Smooth muscle cell (in vitro differentiated cells): ENCODE measurements at regions not wholly inside any gene's neighbourhood (a gene's known extent, or its start where the extent isn't known, plus 50 kb on each side); places are given as distances from the start of the nearest gene placed in this dataset.

Experiments
- DNase-seq: peaks from one replicate; lab custom pipeline; 2025; ENCODE audit not compliant: unreplicated experiment; lab: John Stamatoyannopoulos, UW
- H2AFZ ChIP-seq: fragments of 200-600 bp; sonication (generic); 2 replicates; pipeline ENCODE4 v1.6.0; 2016; ENCODE audit warnings: antibody characterized with exemption, low read depth, mild to moderate bottlenecking
- H3F3A ChIP-seq: fragments of 200-600 bp; sonication (generic); 2 replicates; pipeline ENCODE4 v1.6.0; 2017; ENCODE audit warnings: antibody characterized with exemption, low read depth
- H3K27ac ChIP-seq: fragments of 200-600 bp; sonication (generic); 2 replicates; pipeline ENCODE4 v1.5.1; 2016; ENCODE audit warnings: low read depth, mild to moderate bottlenecking
- H3K27me3 ChIP-seq: fragments of 200-600 bp; sonication (generic); 2 replicates; pipeline ENCODE4 v1.6.1; 2016; ENCODE audit warnings: low read depth, mild to moderate bottlenecking
- H3K36me3 ChIP-seq: fragments of 200-600 bp; sonication (generic); 2 replicates; pipeline ENCODE4 v1.5.1; 2016; ENCODE audit warnings: low read depth
- H3K4me1 ChIP-seq: fragments of 200-600 bp; sonication (generic); 2 replicates; pipeline ENCODE4 v1.5.1; 2016; ENCODE audit warnings: low read depth
- H3K4me2 ChIP-seq: fragments of 200-600 bp; sonication (generic); 2 replicates; pipeline ENCODE4 v1.6.0; 2016; ENCODE audit warnings: mild to moderate bottlenecking
- H3K4me3 ChIP-seq: fragments of 200-600 bp; sonication (generic); 2 replicates; pipeline ENCODE4 v1.5.1; 2016; ENCODE audit warnings: mild to moderate bottlenecking
- H3K79me2 ChIP-seq: fragments of 200-600 bp; sonication (generic); 2 replicates; pipeline ENCODE4 v1.6.0; 2016; ENCODE audit warnings: low read depth, mild to moderate bottlenecking
- H3K9ac ChIP-seq: fragments of 200-600 bp; sonication (generic); 2 replicates; pipeline ENCODE4 v1.6.0; 2016; ENCODE audit warnings: low read depth
- H3K9me3 ChIP-seq: fragments of 200-600 bp; sonication (generic); replicated peaks from 2 replicates; pipeline ENCODE4 v1.5.1; 2016; ENCODE audit warnings: low read depth
- H4K20me1 ChIP-seq: fragments of 200-600 bp; sonication (generic); 2 replicates; pipeline ENCODE4 v1.6.0; 2016; ENCODE audit warnings: low read depth
- WGBS: methylation state at CpG from one replicate; pipeline ENCODE4 v1.1.7; 2016; ENCODE audit warnings: low lambda C conversion rate; 5-methylcytosine and 5-hydroxymethylcytosine counted together
- TF ChIP-seq, protein P1 (sequence below): fragments of 200-600 bp; sonication (generic); IDR thresholded peaks from 2 replicates; pipeline ENCODE4 v1.5.1; 2017; ENCODE audit warnings: borderline replicate concordance, mild to moderate bottlenecking, antibody characterized with exemption; ENCODE audit not compliant: insufficient read depth, poor library complexity, severe bottlenecking

- H3K4me1 ChIP-seq = no peaks in the 10 kb centered on the region
- no peaks in the 10 kb centered on the region for H3K27me3 ChIP-seq
- H3K4me3 ChIP-seq = no peak overlapping the region
- H3K36me3 ChIP-seq = no peaks in the 10 kb centered on the region
- H3K4me2 ChIP-seq = no peak overlapping the region
- H3K27ac ChIP-seq = no peak overlapping the region
- no peaks in the 10 kb centered on the region for H3F3A ChIP-seq
- TF ChIP-seq, protein P1, sequence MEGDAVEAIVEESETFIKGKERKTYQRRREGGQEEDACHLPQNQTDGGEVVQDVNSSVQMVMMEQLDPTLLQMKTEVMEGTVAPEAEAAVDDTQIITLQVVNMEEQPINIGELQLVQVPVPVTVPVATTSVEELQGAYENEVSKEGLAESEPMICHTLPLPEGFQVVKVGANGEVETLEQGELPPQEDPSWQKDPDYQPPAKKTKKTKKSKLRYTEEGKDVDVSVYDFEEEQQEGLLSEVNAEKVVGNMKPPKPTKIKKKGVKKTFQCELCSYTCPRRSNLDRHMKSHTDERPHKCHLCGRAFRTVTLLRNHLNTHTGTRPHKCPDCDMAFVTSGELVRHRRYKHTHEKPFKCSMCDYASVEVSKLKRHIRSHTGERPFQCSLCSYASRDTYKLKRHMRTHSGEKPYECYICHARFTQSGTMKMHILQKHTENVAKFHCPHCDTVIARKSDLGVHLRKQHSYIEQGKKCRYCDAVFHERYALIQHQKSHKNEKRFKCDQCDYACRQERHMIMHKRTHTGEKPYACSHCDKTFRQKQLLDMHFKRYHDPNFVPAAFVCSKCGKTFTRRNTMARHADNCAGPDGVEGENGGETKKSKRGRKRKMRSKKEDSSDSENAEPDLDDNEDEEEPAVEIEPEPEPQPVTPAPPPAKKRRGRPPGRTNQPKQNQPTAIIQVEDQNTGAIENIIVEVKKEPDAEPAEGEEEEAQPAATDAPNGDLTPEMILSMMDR = no peak
- no peaks in the 10 kb centered on the region for H4K20me1 ChIP-seq
- no peak for DNase-seq
- H2AFZ ChIP-seq = no peak overlapping the region
- no peak overlapping the region for H3K9ac ChIP-seq
- H3K9me3 ChIP-seq = no peaks in the 10 kb centered on the region
- 71% methylated on average over 4 of the region's 4 CpGs for WGBS
- no peaks in the 10 kb centered on the region for H3K79me2 ChIP-seq
Observed at GRCh38 chr3:103195216-103195615, 760.4 kb downstream of the ZPLD1 start.

DNA sequence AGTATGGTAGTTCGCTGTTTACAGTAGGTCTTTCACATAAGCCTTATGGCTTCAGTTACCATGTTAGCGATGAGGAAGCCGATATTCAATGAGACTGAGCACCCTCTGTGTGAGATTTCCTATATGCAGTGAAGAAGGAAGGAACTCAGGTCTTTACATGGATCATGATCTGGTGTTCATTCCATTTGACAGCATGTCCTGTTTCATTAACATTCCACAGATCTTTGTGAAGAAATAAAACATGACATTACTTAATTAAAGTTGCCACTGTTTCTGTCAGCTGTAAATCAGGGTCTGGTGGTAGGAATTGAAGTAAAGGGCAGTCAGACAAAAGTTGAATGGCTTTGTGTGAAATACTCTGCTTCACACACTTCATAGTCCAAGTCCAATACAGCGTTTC is 768.6 kb downstream of the ZPLD1 start:
- H3K36me3 ChIP-seq = no peaks in the 10 kb centered on the region
- no peak overlapping the region for H3K27ac ChIP-seq
- WGBS = 97% methylated on average over 4 of the region's 4 CpGs
- no peaks in the 10 kb centered on the region for H3K79me2 ChIP-seq
- no peaks in the 10 kb centered on the region for H3K27me3 ChIP-seq
- no peak overlapping the region for H2AFZ ChIP-seq
- H4K20me1 ChIP-seq = no peaks in the 10 kb centered on the region
- H3K4me3 ChIP-seq = no peak overlapping the region
- H3K9ac ChIP-seq = no peak overlapping the region
- no peaks in the 10 kb centered on the region for H3F3A ChIP-seq
- TF ChIP-seq, protein P1 = no peak
- DNase-seq = no peak
- no peaks in the 10 kb centered on the region for H3K9me3 ChIP-seq
- no peaks in the 10 kb centered on the region for H3K4me1 ChIP-seq
- no peak overlapping the region for H3K4me2 ChIP-seq

GRCh38 chr3:103210583-103210982 is 775.8 kb downstream of the ZPLD1 start:
- TF ChIP-seq, protein P1 = no peak
- no peak overlapping the region for H2AFZ ChIP-seq
- no peaks in the 10 kb centered on the region for H3K4me1 ChIP-seq
- 85% methylated on average over 7 of the region's 7 CpGs for WGBS
- no peaks in the 10 kb centered on the region for H4K20me1 ChIP-seq
- H3K4me3 ChIP-seq = no peak overlapping the region
- no peaks in the 10 kb centered on the region for H3K79me2 ChIP-seq
- H3K27me3 ChIP-seq = no peaks in the 10 kb centered on the region
- no peak overlapping the region for H3K27ac ChIP-seq
- no peak overlapping the region for H3K4me2 ChIP-seq
- H3K9me3 ChIP-seq = no peaks in the 10 kb centered on the region
- no peak for DNase-seq
- H3F3A ChIP-seq = no peaks in the 10 kb centered on the region
- no peak overlapping the region for H3K9ac ChIP-seq
- H3K36me3 ChIP-seq = no peaks in the 10 kb centered on the region

- Histone ChIP-seq H3K4me2 (no peak overlapping the region), H3F3A (no peaks in the 10 kb centered on the region), H3K79me2 (no peaks in the 10 kb centered on the region), H3K9ac (no peak overlapping the region), H3K9me3 (no peaks in the 10 kb centered on the region), H4K20me1 (no peaks in the 10 kb centered on the region), H3K27me3 (no peaks in the 10 kb centered on the region), H3K36me3 (no peaks in the 10 kb centered on the region), H3K4me3 (no peak overlapping the region), H2AFZ (peak overlapping the region; percentile 50), H3K4me1 (no peaks in the 10 kb centered on the region), H3K27ac (peak overlapping the region; percentile 10)
- TF ChIP-seq, protein P1 = no peak
- WGBS = 89% methylated on average over 1 of the region's 1 CpG
- no peak for DNase-seq
Observed at GRCh38 chr3:103218146-103218545, 783.3 kb downstream of the ZPLD1 start.
